Memory B cell (primary cell): ENCODE measurements at regions not wholly inside any gene's neighbourhood (a gene's known extent, or its start where the extent isn't known, plus 50 kb on each side); places are given as distances from the start of the nearest gene placed in this dataset.
"Not testable (repeated sequence)": the region's sequence is repeated elsewhere in the genome, so short reads cannot be mapped to it uniquely, and the experiment has no call there.

ENCODE experiments used
- ATAC-seq: fragments of 150-1000 bp; cut with Tn5 transposase; 2 replicates; pipeline ENCODE4 v1.10.0; 2021; ENCODE audit warnings: low read depth, mild to moderate bottlenecking, moderate library complexity
- DNase-seq, 2 donors: peaks; one replicate each; pipeline ENCODE4 v3.0.0; 2022; ENCODE audit warnings: low spot score in 2 of 2
- H3K27ac Mint-ChIP-seq: one replicate; pipeline ENCODE4 v1.8.0; 2022; ENCODE audit warnings: mild to moderate bottlenecking, moderate library complexity, mixed read lengths
- H3K27me3 Mint-ChIP-seq: one replicate; pipeline ENCODE4 v1.8.0; 2022; ENCODE audit warnings: mixed read lengths
- H3K36me3 Mint-ChIP-seq: one replicate; pipeline ENCODE4 v1.8.0; 2022; ENCODE audit warnings: mild to moderate bottlenecking, mixed read lengths
- H3K4me1 Mint-ChIP-seq: one replicate; pipeline ENCODE4 v1.8.0; 2022; ENCODE audit warnings: mixed read lengths
- H3K4me3 Mint-ChIP-seq: one replicate; pipeline ENCODE4 v1.8.0; 2022; ENCODE audit warnings: mild to moderate bottlenecking, moderate library complexity, mixed read lengths
- H3K9me3 Mint-ChIP-seq: one replicate; pipeline ENCODE4 v1.8.0; 2022; ENCODE audit warnings: mixed read lengths

GRCh38 chr6:86789779-86790411 is 147.4 kb upstream of the HTR1E start:
- no peak for ATAC-seq
- H3K27me3 Mint-ChIP-seq, result no peaks in the 10 kb centered on the region

GRCh38 chr6:86782328-86782727 is 155.0 kb upstream of the HTR1E start:
- ATAC-seq, result no peak
- Mint-ChIP-seq H3K4me1 (no peaks in the 10 kb centered on the region), H3K9me3 (no peaks in the 10 kb centered on the region), H3K27ac (no peak overlapping the region), H3K36me3 (no peaks in the 10 kb centered on the region), H3K4me3 (no peak overlapping the region), H3K27me3 (no peaks in the 10 kb centered on the region)
- no peak for DNase-seq

More at GRCh38 chr6:86789779-86790411, 147.4 kb upstream of the HTR1E start:
- no peaks in the 10 kb centered on the region for H3K4me1 Mint-ChIP-seq
- no peak overlapping the region for H3K4me3 Mint-ChIP-seq
- H3K9me3 Mint-ChIP-seq, result peaks cover 1% of the 10 kb centered on the region
- no peaks in the 10 kb centered on the region for H3K36me3 Mint-ChIP-seq
- H3K27ac Mint-ChIP-seq, result no peak overlapping the region
- DNase-seq, result no peak

- Mint-ChIP-seq H3K27ac (no peak overlapping the region), H3K36me3 (no peaks in the 10 kb centered on the region), H3K4me1 (no peaks in the 10 kb centered on the region), H3K4me3 (no peak overlapping the region), H3K27me3 (no peaks in the 10 kb centered on the region), H3K9me3 (no peaks in the 10 kb centered on the region)
- ATAC-seq (no peak), DNase-seq (no peak)
Observed at GRCh38 chr6:86780923-86781322, 156.4 kb upstream of the HTR1E start.

- Mint-ChIP-seq H3K27me3 (no peaks in the 10 kb centered on the region), H3K27ac (no peak overlapping the region), H3K9me3 (no peaks in the 10 kb centered on the region), H3K4me3 (no peak overlapping the region), H3K4me1 (no peaks in the 10 kb centered on the region), H3K36me3 (no peaks in the 10 kb centered on the region)
- ATAC-seq (no peak), DNase-seq (no peak)
Observed at GRCh38 chr6:86775893-86776292, 161.4 kb upstream of the HTR1E start.

GRCh38 chr6:86765211-86765610 is 172.1 kb upstream of the HTR1E start:
- DNase-seq, result no peak
- no peaks in the 10 kb centered on the region for H3K36me3 Mint-ChIP-seq
- no peak overlapping the region for H3K27ac Mint-ChIP-seq
- no peaks in the 10 kb centered on the region for H3K27me3 Mint-ChIP-seq
- H3K4me1 Mint-ChIP-seq, result no peaks in the 10 kb centered on the region
- H3K4me3 Mint-ChIP-seq, result no peak overlapping the region
- ATAC-seq, result no peak
- peaks cover 4% of the 10 kb centered on the region for H3K9me3 Mint-ChIP-seq

GRCh38 chr6:86759953-86760352 is 177.4 kb upstream of the HTR1E start:
- DNase-seq, H3K9me3 Mint-ChIP-seq, ATAC-seq, H3K27ac Mint-ChIP-seq, H3K27me3 Mint-ChIP-seq, H3K4me1 Mint-ChIP-seq, H3K4me3 Mint-ChIP-seq, H3K36me3 Mint-ChIP-seq: not testable (repeated sequence)

- Mint-ChIP-seq H3K9me3 (peaks cover 7% of the 10 kb centered on the region), H3K4me1 (no peaks in the 10 kb centered on the region), H3K36me3 (no peaks in the 10 kb centered on the region), H3K27ac (no peak overlapping the region), H3K27me3 (no peaks in the 10 kb centered on the region), H3K4me3 (no peak overlapping the region)
- ATAC-seq (no peak), DNase-seq (no peak)
Observed at GRCh38 chr6:86756640-86757229, 180.6 kb upstream of the HTR1E start.

GRCh38 chr6:86744048-86744447 is 193.3 kb upstream of the HTR1E start:
- no peaks in the 10 kb centered on the region for H3K36me3 Mint-ChIP-seq
- no peaks in the 10 kb centered on the region for H3K4me1 Mint-ChIP-seq
- ATAC-seq (no peak), DNase-seq (no peak)
- no peak overlapping the region for H3K27ac Mint-ChIP-seq
- no peaks in the 10 kb centered on the region for H3K27me3 Mint-ChIP-seq
- H3K4me3 Mint-ChIP-seq, result no peak overlapping the region
- peaks cover 3% of the 10 kb centered on the region for H3K9me3 Mint-ChIP-seq

- ATAC-seq (no peak), DNase-seq (no peak)
- Mint-ChIP-seq H3K27me3 (no peaks in the 10 kb centered on the region), H3K36me3 (no peaks in the 10 kb centered on the region), H3K4me3 (no peak overlapping the region), H3K9me3 (peaks cover 4% of the 10 kb centered on the region), H3K4me1 (no peaks in the 10 kb centered on the region), H3K27ac (no peak overlapping the region)
Observed at GRCh38 chr6:86738078-86738477, 199.2 kb upstream of the HTR1E start.

GRCh38 chr6:86731631-86732030 is 205.7 kb upstream of the HTR1E start:
- not testable (repeated sequence) for H3K4me1 Mint-ChIP-seq, H3K27ac Mint-ChIP-seq, H3K36me3 Mint-ChIP-seq, ATAC-seq, DNase-seq, H3K4me3 Mint-ChIP-seq, H3K27me3 Mint-ChIP-seq, H3K9me3 Mint-ChIP-seq

- DNase-seq, H3K27ac Mint-ChIP-seq, ATAC-seq, H3K4me3 Mint-ChIP-seq, H3K4me1 Mint-ChIP-seq, H3K27me3 Mint-ChIP-seq, H3K9me3 Mint-ChIP-seq, H3K36me3 Mint-ChIP-seq: not testable (repeated sequence)
Observed at GRCh38 chr6:86730772-86731171, 206.6 kb upstream of the HTR1E start.

GRCh38 chr6:86730216-86730615 is 207.1 kb upstream of the HTR1E start:
- no peaks in the 10 kb centered on the region for H3K36me3 Mint-ChIP-seq
- no peaks in the 10 kb centered on the region for H3K27me3 Mint-ChIP-seq
- no peaks in the 10 kb centered on the region for H3K4me1 Mint-ChIP-seq
- no peak overlapping the region for H3K27ac Mint-ChIP-seq
- ATAC-seq, result no peak
- no peak overlapping the region for H3K4me3 Mint-ChIP-seq
- DNase-seq, result no peak
- peaks cover 7% of the 10 kb centered on the region for H3K9me3 Mint-ChIP-seq

GRCh38 chr6:86728976-86729375 is 208.4 kb upstream of the HTR1E start:
- no peak overlapping the region for H3K4me3 Mint-ChIP-seq
- H3K36me3 Mint-ChIP-seq, result no peaks in the 10 kb centered on the region
- H3K27ac Mint-ChIP-seq, result no peak overlapping the region
- ATAC-seq, result no peak
- no peaks in the 10 kb centered on the region for H3K4me1 Mint-ChIP-seq
- no peaks in the 10 kb centered on the region for H3K27me3 Mint-ChIP-seq
- peaks cover 6% of the 10 kb centered on the region for H3K9me3 Mint-ChIP-seq
- DNase-seq, result no peak

- Mint-ChIP-seq H3K36me3 (no peaks in the 10 kb centered on the region), H3K4me1 (no peaks in the 10 kb centered on the region), H3K27ac (no peak overlapping the region), H3K4me3 (no peak overlapping the region), H3K27me3 (peaks cover 1% of the 10 kb centered on the region), H3K9me3 (peaks cover 1% of the 10 kb centered on the region)
- ATAC-seq, result no peak
- no peak for DNase-seq
Observed at GRCh38 chr6:86724695-86725094, 212.6 kb upstream of the HTR1E start.

GRCh38 chr6:86723729-86724128 is 213.6 kb upstream of the HTR1E start:
- Mint-ChIP-seq H3K4me1 (no peaks in the 10 kb centered on the region), H3K9me3 (peaks cover 1% of the 10 kb centered on the region), H3K27me3 (peaks cover 1% of the 10 kb centered on the region), H3K36me3 (no peaks in the 10 kb centered on the region), H3K27ac (no peak overlapping the region), H3K4me3 (no peak overlapping the region)
- ATAC-seq, result no peak
- no peak for DNase-seq
